HEK293T (cell line): ENCODE measurements at regions not wholly inside any gene's neighbourhood (a gene's known extent, or its start where the extent isn't known, plus 50 kb on each side); places are given as distances from the start of the nearest gene placed in this dataset.

ENCODE experiments used
- CTCF ChIA-PET: fragments of 350-600 bp; formaldehyde crosslinking; extraction: SDS; loops from one replicate; lab custom pipeline; 2021; ENCODE audit warnings: antibody characterized with exemption, inconsistent platforms; lab: Yijun Ruan, JAX
- POLR2A ChIA-PET: fragments of 350-600 bp; formaldehyde crosslinking; extraction: SDS; loops from one replicate; lab custom pipeline; 2020; ENCODE audit warnings: antibody characterized with exemption, inconsistent platforms; lab: Yijun Ruan, JAX
- DNase-seq: peaks from one replicate; pipeline ENCODE4 v3.0.0; 2012; ENCODE audit warnings: mixed read lengths; ENCODE audit errors: extremely low spot score
- ARNT ChIP-seq: fragments of 450-650 bp; IDR thresholded peaks from 2 replicates; pipeline ENCODE4 v1.6.1; 2017; ENCODE audit warnings: mild to moderate bottlenecking
- BHLHE40 ChIP-seq: fragments of 450-650 bp; IDR thresholded peaks from 2 replicates; pipeline ENCODE4 v1.6.1; 2016; ENCODE audit warnings: mild to moderate bottlenecking, moderate library complexity, borderline replicate concordance
- CTBP1 ChIP-seq: fragments of 450-650 bp; IDR thresholded peaks from 2 replicates; pipeline ENCODE4 v1.6.1; 2016; ENCODE audit warnings: borderline replicate concordance
- ELF4 ChIP-seq: fragments of 450-650 bp; IDR thresholded peaks from 2 replicates; pipeline ENCODE4 v1.6.1; 2017; ENCODE audit warnings: antibody characterized with exemption
- FOXA1 ChIP-seq: fragments of 450-650 bp; IDR thresholded peaks from 2 replicates; pipeline ENCODE4 v1.6.1; 2016; ENCODE audit warnings: mild to moderate bottlenecking
- FOXK2 ChIP-seq: fragments of 450-650 bp; IDR thresholded peaks from 2 replicates; pipeline ENCODE4 v1.6.1; 2016; ENCODE audit warnings: mild to moderate bottlenecking
- FOXM1 ChIP-seq: fragments of 450-650 bp; IDR thresholded peaks from 2 replicates; pipeline ENCODE4 v1.6.1; 2017; ENCODE audit warnings: mild to moderate bottlenecking, borderline replicate concordance
- HDGF ChIP-seq: fragments of 450-650 bp; IDR thresholded peaks from 2 replicates; pipeline ENCODE4 v1.6.1; 2017; ENCODE audit warnings: antibody characterized with exemption, borderline replicate concordance
- L3MBTL2 ChIP-seq: fragments of 450-650 bp; conservative IDR thresholded peaks from 2 replicates; pipeline ENCODE4 v1.6.1; 2016; ENCODE audit warnings: mild to moderate bottlenecking
- LEF1 ChIP-seq: fragments of 450-650 bp; IDR thresholded peaks from 2 replicates; pipeline ENCODE4 v1.6.1; 2017; ENCODE audit warnings: mild to moderate bottlenecking, borderline replicate concordance
- NFRKB ChIP-seq: fragments of 450-650 bp; IDR thresholded peaks from 2 replicates; pipeline ENCODE4 v1.6.1; 2016; ENCODE audit warnings: mild to moderate bottlenecking, moderate library complexity
- SP1 ChIP-seq: fragments of 450-650 bp; IDR thresholded peaks from 2 replicates; pipeline ENCODE4 v1.6.1; 2017
- SUZ12 ChIP-seq: fragments of 450-650 bp; IDR thresholded peaks from 2 replicates; pipeline ENCODE4 v1.6.1; 2016; ENCODE audit warnings: mild to moderate bottlenecking
- TARDBP ChIP-seq: fragments of 450-650 bp; IDR thresholded peaks from 2 replicates; pipeline ENCODE4 v1.6.1; 2016
- ZNF384 ChIP-seq: fragments of 450-650 bp; IDR thresholded peaks from 2 replicates; pipeline ENCODE4 v1.6.1; 2016
- TF ChIP-seq, protein P1 (sequence below): fragments of 450-650 bp; IDR thresholded peaks from 2 replicates; pipeline ENCODE4 v1.6.1; 2016

DNA sequence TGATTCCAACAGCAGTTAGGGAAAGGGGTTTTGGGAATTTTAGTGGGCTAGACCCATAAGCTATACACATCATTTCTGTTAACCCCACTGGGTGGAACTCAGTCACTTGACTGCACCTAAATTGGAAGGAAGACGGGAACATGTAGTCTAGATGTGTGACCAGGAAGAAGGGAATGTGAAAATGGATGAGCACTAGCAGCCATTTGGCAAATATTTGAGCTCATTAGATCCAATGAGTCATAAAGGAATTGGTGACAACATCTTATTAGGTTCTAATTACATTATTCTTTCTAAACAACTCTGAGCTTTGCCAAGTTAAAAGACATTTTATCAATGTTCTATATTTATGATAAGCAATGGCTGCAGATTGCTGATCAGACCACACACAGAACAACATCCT lies 400.6 kb downstream of the IRS1 start:
- POLR2A ChIA-PET, result no interaction called here
- TF ChIP-seq, protein P1, sequence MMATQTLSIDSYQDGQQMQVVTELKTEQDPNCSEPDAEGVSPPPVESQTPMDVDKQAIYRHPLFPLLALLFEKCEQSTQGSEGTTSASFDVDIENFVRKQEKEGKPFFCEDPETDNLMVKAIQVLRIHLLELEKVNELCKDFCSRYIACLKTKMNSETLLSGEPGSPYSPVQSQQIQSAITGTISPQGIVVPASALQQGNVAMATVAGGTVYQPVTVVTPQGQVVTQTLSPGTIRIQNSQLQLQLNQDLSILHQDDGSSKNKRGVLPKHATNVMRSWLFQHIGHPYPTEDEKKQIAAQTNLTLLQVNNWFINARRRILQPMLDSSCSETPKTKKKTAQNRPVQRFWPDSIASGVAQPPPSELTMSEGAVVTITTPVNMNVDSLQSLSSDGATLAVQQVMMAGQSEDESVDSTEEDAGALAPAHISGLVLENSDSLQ, result no peak
- TF ChIP-seq NFRKB (no peak), ZNF384 (no peak), FOXM1 (no peak), L3MBTL2 (no peak), SUZ12 (no peak), ELF4 (no peak), LEF1 (no peak), CTBP1 (no peak), HDGF (no peak), BHLHE40 (no peak), SP1 (no peak)
- no peak for DNase-seq
- CTCF ChIA-PET, result no interaction called here

GRCh38 chr2:226398580-226398979 lies 401.0 kb downstream of the IRS1 start:
- CTCF ChIA-PET, result no interaction called here
- no peak for DNase-seq
- TF ChIP-seq TARDBP, result no peak
- no peak for TF ChIP-seq CTBP1
- TF ChIP-seq FOXA1, result no peak
- no peak for TF ChIP-seq BHLHE40
- TF ChIP-seq HDGF, result no peak
- no peak for TF ChIP-seq FOXM1
- POLR2A ChIA-PET, result no interaction called here

DNA sequence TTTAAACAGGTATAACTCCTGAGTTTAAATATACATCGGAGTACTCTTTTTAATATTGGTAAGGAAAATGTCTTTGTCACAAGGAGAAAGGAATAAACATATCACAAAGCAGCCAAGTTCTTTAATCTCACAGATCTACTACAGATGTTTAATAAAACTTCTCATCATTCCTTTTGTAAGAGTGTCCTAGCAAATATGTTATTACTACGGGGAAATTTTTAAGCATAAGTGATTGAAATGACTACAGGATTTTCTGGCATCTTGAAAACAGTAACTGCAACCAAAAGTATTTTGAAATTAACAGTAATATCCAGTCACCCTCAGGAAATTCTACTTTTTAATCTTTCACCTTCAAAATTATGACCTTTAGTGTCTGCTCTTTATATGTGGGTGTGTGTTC lies 403.1 kb downstream of the IRS1 start:
- ChIA-PET POLR2A (no interaction called here), CTCF (no interaction called here)
- no peak for DNase-seq
- TF ChIP-seq CTBP1, result no peak
- TF ChIP-seq SP1, result no peak
- no peak for TF ChIP-seq NFRKB
- TF ChIP-seq FOXA1, result no peak
- no peak for TF ChIP-seq SUZ12
- no peak for TF ChIP-seq TARDBP
- no peak for TF ChIP-seq L3MBTL2
- TF ChIP-seq LEF1, result no peak

DNA sequence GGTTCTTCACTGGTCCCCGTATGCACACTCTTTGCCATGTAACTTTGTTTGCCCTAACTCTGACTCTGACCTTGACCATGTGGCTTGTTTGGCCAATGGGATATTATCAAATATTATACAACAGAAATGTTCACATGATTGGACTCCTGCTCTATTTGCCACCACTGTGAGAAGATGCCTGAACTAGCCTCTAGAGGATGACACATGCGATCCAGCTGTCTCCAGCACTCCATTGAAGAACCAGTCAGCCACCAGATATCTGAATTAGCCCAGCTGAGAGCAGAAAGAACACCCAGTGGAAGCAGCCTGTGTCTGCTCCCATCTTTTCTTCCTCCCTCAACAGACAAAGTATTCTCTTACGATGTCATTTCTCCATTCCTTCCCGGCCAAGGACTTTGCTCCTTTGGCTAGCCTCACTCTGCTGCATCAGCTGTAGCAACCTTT lies 412.1 kb downstream of the IRS1 start:
- ChIA-PET CTCF (no interaction called here), POLR2A (no interaction called here)
- no peak for TF ChIP-seq BHLHE40
- DNase-seq, result no peak

DNA sequence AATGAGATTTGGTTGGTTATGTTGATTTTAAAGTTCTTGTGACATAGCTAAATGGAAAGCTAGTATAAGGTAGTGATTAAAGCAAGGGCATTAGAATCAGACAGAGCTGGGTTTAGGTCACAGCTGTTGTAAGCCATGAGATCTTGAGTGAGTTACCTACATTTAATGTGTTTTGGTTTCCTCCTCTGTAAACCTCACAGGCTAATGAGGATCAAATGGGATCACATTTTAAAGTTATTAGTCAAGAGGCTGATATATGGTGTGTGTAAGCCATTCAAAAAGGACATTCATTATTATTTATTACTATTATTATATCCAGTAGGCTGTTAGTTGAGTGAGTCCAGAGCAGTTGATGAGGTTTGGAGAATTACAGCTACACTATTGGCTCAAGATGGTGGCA lies 416.2 kb downstream of the IRS1 start:
- ChIA-PET POLR2A (no interaction called here), CTCF (interaction anchor here (0.6 kb wide), 1 partner anchor 254 kb away, joined by 4 read pairs; no protein-coding TSS in a partner anchor)
- no peak for DNase-seq
- TF ChIP-seq ZNF384, result no peak
- TF ChIP-seq L3MBTL2, result no peak
- no peak for TF ChIP-seq TARDBP
- no peak for TF ChIP-seq BHLHE40
- TF ChIP-seq FOXM1, result no peak
- TF ChIP-seq NFRKB, result no peak
- TF ChIP-seq ARNT, result no peak

DNA sequence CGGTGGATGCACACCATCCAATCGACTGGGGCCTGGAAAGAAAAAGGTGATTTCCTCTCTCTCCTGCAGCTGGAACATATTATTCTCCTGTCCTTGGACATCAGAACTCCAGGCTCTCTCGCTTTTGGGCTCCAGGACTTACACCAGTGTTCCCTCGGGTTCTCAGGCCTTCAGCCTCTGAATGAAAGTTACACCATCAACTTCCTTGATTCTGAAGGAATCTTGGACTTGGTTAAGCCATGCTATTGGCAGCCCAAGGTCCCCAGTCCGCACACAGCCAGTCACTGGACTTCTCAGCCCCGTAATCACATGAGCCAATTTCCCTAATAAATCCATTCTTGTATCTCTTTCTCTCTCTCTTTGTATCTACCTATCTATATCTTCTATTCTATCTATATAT lies 418.9 kb downstream of the IRS1 start:
- ChIA-PET CTCF (no interaction called here), POLR2A (no interaction called here)

More for the DNA sequence above, 418.9 kb downstream of the IRS1 start:
- TF ChIP-seq SP1 (no peak), ZNF384 (no peak), NFRKB (no peak), FOXA1 (no peak), LEF1 (no peak), ELF4 (no peak), SUZ12 (no peak), HDGF (no peak), FOXK2 (no peak), CTBP1 (no peak), FOXM1 (no peak), TARDBP (no peak), ARNT (no peak), L3MBTL2 (no peak), BHLHE40 (no peak)
- TF ChIP-seq, protein P1, result no peak
- no peak for DNase-seq
